HG03469 (cell line): ENCODE measurements at regions not wholly inside any gene's neighbourhood (a gene's known extent, or its start where the extent isn't known, plus 50 kb on each side); places are given as distances from the start of the nearest gene placed in this dataset.

ENCODE experiments used
- ATAC-seq: cut with Tn5 transposase; IDR thresholded peaks from one replicate; pipeline ENCODE4 v1.9.1; 2021; ENCODE audit warnings: mild to moderate bottlenecking, moderate library complexity, moderate number of reproducible peaks; ENCODE audit not compliant: unreplicated experiment

DNA sequence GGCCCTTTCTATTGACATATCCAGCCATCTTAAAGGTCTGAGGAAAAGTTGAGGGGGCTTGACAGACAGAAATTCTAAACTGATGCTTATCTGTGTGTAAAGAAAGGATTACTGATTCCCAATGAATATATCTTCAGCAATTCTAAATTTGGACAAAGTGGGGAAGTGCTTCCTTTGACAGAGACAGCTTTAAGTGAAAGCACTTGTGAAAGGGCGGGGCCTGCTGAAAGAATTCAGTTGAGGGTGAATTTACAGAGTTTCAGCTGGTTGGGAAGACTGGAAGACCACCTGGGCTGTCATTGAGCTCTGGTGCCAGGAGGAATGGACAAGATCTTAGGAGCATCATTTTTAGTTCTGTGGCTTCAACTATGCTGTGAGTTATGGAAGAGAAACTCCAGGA lies 412.5 kb upstream of the OR4E1 start:
- no peak for ATAC-seq

DNA sequence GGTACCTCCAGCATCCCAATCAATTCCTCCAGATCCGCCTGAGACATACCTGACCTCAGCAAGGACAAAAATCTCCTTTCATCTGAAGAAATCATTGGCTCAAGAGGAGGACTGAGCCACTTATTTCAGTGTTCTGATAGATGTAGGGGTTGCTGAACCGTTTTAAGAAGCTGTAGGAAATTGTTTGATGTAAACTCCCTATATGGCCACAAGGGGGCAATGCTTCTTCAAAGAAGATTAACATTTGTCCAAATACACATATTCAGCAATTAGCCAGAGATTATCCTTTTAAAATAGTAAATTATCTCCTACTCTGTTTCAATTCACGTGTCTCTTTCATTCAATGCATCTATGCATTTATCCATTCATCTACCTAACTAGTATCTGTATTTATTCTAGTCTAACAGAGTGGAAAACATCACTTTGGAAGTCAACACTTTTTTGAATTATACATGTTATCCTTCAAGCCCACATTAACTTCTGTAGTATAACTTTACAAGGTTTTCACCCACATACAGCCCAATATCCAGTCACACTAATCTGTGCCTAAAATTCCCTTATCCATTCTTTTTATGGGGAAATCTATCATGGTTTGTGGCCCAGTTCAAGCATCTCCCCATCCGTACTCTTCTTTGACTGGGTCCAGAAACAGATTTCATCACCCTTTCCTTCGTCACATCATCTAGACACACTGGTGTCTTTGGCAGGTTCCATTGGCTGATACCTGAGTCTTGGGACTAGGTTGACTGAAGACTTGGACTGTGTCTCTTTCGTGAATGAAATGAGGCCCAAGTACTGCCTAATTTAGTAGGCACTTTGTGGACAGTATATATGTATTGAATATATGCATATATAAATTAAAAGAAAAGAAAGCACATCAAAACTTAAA lies 411.0 kb upstream of the OR4E1 start:
- no peak for ATAC-seq

DNA sequence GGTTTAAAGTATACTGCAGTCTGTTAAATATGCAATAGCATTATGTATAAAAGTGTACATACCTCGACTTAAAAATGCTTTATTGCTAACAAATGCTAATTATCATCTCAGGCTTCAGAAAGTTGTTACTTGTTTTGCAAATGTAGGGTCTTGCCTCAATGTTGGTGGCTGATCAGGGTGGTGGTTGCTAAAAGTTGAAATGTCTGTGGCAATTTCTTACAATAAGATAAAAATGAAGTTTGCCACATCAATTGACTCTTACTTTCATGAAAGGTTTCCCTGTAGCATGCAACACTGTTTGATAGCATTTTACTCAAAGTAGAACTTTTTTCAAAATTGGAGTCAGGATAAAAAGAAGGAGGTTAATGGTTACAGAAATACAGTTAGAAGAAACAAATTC lies 407.7 kb upstream of the OR4E1 start:
- no peak for ATAC-seq

DNA sequence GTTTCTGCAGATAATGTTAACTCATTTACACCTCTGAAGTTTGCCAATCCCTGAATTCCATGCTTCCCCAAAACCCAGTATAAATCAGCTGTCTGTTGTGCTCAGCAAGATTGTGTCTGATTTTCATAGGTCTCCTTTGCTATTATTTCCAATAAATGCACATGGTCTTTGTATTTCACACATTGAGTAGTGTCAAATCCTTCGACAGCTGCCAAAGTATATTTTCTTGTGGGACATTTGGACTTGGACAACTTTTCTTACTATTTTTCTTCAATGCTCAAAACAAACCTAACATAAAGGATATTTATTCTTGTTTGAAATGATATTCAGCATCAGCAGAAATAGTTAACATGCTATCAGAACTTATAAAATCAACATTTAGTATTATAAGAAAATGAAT lies 406.1 kb upstream of the OR4E1 start:
- ATAC-seq: no peak

DNA sequence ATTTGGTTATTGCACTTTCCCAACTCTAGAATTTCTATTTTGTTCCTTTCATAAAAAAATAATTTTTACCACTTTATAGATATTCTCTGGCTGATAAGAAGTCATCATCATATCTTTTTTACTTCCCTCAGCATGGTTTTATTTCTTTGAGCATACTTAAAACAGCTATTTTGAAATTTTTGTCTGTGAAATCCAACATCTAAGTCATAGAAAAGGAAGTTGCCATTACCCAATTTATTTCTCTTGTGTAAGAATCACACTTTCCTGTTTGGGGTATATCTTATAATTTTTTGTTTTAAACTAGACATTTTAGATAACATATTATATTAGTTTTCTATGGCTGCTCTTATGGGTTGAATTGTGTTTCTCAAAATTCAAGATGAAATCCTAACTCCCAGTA lies 400.2 kb upstream of the OR4E1 start:
- no peak for ATAC-seq

DNA sequence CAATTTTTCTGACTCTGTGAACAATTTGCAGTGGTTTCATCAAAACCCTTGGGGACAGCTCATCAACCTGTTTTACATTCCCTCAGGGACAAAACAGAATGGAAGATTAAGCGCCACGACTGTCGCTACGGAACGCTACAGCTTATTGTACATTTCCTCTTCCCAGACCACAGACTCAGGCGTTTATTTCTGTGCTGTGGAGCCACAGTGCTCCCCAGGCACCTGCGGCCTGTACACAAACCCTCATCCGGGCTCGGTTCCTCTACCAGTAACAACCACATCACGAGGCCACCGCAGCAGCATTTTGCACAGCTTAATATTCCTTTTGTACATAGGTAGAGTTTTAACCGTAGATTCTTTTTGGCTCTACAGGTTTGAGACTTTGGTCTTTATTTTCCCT lies 397.4 kb upstream of the OR4E1 start:
- ATAC-seq: peak; percentile 93

DNA sequence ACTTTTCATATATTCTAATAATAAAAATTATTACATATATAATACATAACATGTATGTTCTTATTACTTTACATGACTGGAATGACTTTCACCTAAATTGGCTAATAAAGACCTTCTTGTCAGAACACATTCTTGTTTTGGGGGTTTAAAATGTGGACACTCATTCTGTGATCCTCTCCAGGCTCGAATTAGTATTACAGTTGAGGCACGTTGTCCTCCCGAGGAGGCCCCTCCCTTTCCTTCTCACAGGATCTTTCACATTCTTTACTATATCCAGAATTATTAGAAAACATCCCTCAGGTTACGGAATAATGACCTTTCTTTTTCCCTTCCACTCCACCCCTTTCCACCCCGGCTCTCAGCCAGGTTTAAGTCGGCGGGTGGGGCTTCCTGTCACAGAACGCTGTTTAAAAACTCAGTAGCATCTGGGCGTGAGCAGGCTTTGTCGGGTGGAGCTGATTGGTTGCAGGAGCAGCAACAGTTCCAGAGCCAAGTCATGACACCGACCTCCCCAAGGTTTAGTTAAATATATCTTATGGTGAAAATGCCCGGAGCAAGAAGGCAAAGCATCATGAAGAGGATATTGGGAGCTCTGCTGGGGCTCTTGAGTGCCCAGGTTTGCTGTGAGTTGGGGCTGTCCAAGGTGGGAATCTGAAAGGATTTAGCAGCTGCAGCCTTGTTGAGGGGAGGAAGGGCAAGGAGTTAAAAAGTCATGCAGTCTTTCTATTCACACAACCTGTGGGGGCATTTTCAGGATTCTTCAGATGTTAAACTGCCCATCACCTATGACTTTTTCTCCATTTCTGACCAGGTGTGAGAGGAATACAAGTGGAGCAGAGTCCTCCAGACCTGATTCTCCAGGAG lies 396.7 kb upstream of the OR4E1 start:
- no peak for ATAC-seq

DNA sequence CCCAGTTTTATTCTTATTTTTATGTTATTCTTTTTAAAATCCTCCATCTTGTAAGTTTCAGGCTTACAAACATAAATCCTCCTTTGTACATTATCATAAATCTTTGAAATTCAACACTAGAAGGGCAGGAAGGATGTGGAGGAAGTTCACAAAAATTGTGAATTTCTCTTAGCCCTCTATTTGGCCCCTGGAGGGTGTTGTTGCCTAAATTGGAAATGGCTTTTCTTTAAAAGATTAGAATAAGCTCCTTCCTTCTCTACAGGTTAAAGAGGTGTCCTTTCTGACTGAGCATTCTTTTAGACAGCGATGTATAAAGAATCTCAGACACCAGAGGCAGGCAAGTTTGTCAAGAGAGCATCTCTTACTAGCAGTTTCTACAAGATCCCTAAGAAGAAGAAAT lies 391.7 kb upstream of the OR4E1 start:
- no peak for ATAC-seq

DNA sequence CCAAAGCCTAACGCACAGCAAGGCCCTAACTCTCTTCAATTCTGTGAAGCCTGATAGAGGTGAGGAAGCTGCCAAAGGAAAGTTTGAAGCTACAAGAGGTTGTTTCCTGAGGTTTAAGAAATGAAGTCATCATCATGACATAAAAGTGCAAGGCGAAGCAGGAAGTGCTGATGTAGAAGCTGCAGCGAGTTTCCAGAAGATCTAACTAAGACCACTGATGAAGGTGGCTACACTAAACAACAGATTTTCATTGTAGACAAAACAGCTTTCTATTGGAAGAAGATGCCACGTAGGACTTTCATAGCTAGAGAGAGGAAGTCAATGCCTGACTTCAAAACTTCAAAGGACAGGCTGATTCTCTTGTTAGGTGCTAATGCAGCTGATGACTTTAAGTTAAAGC lies 385.6 kb upstream of the OR4E1 start:
- ATAC-seq: no peak

DNA sequence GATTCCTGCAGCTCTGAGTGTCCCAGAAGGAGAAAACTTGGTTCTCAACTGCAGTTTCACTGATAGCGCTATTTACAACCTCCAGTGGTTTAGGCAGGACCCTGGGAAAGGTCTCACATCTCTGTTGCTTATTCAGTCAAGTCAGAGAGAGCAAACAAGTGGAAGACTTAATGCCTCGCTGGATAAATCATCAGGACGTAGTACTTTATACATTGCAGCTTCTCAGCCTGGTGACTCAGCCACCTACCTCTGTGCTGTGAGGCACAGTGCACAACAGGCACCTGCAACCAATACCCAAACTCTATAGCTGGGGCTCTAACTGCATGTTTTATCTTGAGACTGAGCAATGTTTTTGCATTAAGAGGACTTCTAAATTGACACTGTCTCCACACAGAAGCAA lies 379.2 kb upstream of the OR4E1 start:
- no peak for ATAC-seq

DNA sequence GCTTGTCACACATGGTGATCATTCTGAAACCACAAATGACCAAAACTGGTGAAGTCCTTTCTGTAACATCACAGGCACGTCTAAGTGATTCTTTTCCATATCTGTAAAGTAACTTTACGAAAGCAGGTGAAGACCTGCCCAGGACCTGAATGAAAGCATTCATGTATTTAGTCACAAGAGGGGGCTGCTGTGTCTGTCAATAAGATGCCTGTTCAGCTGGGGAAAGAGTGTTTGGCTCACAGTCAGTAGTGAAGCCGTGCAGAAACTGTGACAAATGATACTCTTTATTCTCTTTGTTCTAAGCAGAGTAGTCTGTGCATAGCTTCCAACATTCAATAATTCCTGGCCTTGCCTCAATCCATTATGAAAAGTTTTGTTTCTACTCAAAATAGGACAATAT lies 373.5 kb upstream of the OR4E1 start:
- no peak for ATAC-seq

DNA sequence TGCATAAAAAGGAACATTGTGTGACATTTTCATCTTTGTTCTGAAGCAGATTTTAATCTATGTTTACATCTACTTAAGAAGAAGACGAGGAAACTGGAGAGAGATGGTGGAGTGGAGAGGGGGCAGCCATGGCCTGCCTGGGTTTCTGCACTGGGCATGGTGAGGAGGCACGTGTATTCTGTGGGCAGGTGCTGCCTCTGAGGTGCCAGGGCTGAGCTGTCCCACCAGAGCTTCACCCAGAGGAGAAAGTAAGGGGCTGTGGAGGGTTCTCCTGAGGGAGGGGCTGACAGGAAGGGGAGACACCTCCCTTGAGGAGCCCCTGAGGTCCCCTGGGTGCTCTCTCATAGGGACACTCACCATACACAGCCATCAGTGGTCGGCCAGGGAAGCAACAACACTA lies 372.4 kb upstream of the OR4E1 start:
- ATAC-seq: no peak

DNA sequence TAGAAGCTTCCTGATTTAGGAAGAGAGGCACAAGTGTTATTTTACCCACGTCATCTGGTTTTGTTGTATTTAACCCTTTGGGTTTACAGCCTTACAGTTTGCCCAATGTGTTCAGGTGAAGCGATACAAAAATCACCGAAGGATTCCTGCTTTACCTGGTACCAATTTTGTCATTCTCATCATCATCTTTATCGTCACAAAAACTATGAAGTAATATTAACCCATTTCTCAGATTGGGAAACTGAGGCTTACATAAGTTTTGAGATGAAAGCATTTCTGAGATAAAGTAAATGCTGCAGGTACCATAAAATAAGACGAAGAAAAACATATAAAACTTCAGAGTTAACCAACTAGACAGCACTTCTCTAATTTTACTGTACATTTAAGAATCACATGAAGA lies 370.6 kb upstream of the OR4E1 start:
- no peak for ATAC-seq

DNA sequence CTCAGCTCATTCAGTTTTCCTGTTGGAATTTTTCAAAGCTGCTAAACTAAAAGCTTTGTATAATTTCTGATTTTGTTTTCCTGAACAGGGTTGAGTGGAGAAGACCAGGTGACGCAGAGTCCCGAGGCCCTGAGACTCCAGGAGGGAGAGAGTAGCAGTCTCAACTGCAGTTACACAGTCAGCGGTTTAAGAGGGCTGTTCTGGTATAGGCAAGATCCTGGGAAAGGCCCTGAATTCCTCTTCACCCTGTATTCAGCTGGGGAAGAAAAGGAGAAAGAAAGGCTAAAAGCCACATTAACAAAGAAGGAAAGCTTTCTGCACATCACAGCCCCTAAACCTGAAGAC lies 367.1 kb upstream of the OR4E1 start:
- no peak for ATAC-seq

DNA sequence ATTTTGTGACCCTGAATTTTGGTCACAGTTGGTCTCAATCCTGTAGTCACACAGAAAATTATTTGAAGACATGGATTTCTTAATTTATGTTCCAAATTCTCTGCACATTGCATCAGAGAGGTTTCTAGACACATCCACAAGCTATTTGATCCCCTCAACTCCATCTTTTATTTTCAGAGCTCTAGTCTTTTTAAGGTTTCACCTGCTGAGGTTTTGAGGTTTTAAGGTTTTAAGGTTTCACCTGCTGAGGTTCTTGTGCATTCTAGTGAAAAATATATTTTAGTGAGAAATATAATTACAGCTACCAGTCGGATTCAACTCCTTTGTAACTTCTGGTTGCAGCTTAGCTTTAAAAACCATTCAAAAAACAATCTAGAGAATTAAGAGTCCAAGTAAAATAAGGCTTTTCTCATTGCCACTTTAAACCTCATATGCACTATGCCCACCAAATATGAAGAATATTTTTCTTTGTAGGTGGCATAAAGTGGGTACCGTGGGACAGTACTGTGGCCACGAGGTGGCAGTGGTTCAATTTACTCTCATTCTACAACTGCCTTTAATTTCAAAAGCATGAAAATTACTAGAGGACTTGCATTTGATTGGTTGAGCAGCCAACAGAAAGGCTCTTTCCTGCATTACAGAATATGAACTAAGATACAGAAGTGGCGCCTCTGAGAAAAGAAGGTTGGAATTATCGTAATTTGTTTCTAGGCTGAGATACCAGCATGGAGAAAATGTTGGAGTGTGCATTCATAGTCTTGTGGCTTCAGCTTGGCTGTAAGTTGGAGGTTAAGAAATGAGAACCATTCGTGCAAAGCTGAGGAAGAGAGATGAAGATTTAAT lies 366.5 kb upstream of the OR4E1 start:
- no peak for ATAC-seq

DNA sequence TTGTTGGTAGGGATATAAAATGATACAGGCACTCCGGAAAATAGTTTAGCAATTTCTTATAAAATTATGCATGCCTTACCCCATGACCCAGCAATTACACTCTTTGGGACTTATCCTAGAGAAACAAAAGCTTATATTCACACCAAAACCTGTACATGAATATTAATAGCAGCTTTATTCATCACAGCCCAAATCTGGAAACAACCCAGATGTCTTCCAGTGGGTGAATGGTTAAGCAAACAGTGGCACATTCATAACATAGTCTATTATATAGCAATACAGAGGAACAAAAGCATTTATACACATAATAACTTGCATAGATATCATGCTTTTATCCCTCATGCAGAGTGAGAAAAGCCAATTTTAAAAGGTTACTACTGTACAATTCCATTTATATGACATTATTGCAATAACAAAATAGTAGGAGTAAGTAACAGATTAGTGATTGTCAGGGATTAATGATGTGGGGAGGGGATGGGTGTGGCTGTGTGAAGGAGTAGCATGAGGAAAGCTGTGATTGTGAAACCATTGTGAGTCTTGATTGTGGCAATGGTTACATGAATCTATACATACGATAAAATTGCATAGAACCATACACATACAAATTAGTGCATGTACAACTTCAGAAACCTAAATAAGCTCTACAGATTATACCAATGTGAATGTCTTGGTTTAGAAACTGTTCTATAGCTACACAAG lies 363.1 kb upstream of the OR4E1 start:
- ATAC-seq: no peak

DNA sequence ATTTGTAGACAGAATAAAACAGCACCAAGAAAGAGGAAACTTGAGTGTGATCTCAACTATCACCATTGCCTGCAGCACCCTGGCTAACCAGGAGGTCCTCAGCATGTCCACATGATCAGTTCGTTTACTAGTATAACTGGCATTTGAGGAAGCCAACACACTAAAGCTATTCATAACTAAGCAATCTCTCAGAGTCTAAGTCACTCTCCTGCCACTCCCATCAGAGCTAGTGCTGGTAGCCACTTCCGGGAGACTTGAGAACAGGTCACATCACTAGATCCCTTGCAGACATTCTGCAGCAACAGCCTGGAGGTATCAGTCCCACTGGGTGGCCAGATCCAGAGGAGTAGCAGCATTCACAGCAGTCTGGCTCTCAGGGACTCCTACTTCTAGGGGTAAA lies 352.9 kb upstream of the OR4E1 start:
- ATAC-seq: no peak

DNA sequence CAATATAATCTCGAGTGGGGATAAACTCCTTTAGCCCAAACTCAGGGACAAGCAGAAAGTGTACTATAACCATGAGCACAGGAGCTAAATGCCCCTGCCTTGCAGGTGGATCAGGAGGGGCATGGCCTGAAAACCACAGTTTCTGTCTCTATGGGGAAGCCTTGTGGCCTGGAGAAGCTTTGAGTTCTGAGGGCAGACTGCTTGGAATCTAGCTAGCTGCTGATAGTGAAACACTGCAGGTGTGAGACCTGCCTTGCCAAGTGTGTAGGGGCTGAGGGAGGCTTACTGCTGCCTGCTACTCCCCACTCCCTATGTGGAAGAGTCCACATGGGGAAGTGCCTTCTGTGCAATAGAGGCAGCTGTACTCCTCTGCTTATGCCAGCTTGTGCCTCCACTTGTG lies 352.3 kb upstream of the OR4E1 start:
- ATAC-seq: no peak

DNA sequence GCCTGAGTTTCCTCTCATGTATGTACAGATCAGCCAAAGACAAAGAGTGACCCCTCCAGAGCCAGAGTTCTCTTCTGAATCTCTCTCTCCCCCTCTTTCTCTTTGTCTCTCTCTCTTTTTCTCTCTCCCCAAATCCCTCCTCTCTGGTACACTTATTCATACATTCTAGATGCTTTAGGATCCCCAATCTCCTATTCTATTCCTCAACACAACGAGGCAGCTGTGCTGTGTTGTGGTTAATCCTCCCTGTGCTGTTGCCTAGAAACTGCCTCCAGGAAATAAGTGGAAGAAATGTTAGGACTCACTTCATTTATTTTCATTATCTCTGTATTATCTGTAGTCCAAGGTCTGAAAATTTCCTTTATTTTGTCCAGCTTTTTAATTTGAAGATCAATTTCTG lies 350.5 kb upstream of the OR4E1 start:
- ATAC-seq: no peak

DNA sequence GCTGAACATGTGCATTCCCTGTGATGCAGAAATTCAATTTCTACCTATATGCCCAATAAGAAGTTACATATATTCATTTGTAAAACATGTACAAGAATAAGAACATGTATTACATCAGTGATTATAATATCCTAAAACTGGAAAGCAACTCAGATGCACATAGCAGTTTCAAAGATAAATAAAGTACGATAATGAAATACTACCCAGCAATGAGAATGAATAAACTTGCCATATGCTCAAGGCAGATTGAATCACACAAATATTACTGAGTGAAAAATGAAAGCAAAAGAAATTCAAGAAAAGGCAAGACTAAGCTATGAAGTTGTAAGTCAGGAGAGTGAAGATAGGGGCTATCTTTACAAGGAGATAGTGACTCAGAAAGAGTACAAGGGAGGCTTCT lies 345.3 kb upstream of the OR4E1 start:
- ATAC-seq: no peak

DNA sequence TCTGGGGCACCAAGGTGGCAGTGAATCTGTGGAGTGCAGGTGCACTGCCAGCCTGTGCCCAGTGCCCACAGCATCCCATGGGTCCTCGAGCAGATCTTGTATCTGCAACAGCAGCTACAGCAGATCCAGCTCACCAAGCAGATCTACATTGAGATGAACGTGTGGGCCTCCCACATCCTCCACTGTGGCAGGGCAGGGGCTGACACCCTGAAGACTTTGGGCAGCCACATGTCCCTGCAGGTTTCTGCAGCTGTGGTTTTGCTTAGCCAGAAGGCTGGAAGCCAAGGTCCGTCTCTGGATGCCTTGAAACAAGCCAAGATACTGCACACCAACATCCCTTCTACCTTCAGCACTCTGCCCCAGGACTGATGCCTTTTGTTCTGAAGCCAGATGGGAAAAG lies 338.8 kb upstream of the OR4E1 start:
- no peak for ATAC-seq
